OCI-LY3 (cell line): ENCODE measurements at regions not wholly inside any gene's neighbourhood (a gene's known extent, or its start where the extent isn't known, plus 50 kb on each side); places are given as distances from the start of the nearest gene placed in this dataset.

Experiments used
- EZH2phosphoT487 ChIP-seq: fragments of 200-600 bp; shearing (Covaris generic); IDR thresholded peaks from 2 replicates; pipeline ENCODE4 v1.6.1; 2018; ENCODE audit warnings: antibody characterized with exemption, mixed run types, low read depth
- TF ChIP-seq, protein P1 (sequence below): fragments of 200-600, 300-600 bp; sonication (generic); IDR thresholded peaks from 2 replicates; pipeline ENCODE4 v1.5.1; 2014; ENCODE audit warnings: antibody characterized with exemption, low read length, low read depth

DNA sequence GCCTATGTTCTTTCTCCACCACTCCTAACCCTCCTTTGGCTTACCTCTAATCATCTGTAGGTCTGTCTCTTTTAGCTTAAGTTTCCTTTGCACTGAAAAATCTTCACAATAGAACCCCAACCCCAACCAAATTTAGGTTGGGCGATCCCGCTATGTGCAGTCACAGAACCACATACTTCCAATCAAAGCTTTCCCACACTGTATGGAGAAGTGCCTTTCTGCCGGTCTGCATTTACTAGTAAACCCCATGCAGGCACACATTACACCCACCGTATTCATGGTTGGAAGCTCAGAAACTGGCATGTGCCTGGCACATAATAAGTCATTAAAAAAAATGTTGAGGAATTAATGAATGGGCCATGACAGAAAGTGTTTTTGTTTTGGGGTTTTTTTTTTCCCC is 158.4 kb downstream of the KLF12 start:
- TF ChIP-seq, protein P1, sequence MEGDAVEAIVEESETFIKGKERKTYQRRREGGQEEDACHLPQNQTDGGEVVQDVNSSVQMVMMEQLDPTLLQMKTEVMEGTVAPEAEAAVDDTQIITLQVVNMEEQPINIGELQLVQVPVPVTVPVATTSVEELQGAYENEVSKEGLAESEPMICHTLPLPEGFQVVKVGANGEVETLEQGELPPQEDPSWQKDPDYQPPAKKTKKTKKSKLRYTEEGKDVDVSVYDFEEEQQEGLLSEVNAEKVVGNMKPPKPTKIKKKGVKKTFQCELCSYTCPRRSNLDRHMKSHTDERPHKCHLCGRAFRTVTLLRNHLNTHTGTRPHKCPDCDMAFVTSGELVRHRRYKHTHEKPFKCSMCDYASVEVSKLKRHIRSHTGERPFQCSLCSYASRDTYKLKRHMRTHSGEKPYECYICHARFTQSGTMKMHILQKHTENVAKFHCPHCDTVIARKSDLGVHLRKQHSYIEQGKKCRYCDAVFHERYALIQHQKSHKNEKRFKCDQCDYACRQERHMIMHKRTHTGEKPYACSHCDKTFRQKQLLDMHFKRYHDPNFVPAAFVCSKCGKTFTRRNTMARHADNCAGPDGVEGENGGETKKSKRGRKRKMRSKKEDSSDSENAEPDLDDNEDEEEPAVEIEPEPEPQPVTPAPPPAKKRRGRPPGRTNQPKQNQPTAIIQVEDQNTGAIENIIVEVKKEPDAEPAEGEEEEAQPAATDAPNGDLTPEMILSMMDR = no peak
- TF ChIP-seq EZH2phosphoT487 = no peak
